HG02623 (cell line): ENCODE measurements at regions not wholly inside any gene's neighbourhood (a gene's known extent, or its start where the extent isn't known, plus 50 kb on each side); places are given as distances from the start of the nearest gene placed in this dataset.

Experiments
- ATAC-seq: cut with Tn5 transposase; IDR thresholded peaks from one replicate; pipeline ENCODE4 v1.9.1; 2021; ENCODE audit warnings: moderate library complexity; ENCODE audit not compliant: unreplicated experiment

- no peak for ATAC-seq
Observed at GRCh38 chr22:48972979-48973693, 854.5 kb downstream of the BRD1 start.

GRCh38 chr22:48968201-48968959, 859.3 kb downstream of the BRD1 start:
- no peak for ATAC-seq

DNA sequence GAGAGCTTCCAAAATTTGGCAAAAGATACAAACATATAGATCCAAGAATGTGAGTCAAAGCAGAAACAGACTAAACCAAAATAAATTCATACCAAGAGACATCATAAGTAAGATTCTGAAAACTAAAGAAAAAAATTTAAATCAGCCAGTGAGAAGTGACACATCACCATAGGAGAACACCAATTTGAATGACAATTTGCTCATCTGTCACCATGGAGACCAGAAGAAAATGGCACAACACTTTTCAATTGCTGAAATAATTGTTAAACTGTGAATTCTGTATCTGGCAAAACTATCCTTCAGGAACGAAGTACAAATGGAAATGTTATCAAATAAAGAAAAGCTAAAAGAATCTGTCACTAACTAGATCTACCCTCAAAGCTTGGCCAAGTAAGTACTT, 864.3 kb downstream of the BRD1 start:
- ATAC-seq, result no peak

DNA sequence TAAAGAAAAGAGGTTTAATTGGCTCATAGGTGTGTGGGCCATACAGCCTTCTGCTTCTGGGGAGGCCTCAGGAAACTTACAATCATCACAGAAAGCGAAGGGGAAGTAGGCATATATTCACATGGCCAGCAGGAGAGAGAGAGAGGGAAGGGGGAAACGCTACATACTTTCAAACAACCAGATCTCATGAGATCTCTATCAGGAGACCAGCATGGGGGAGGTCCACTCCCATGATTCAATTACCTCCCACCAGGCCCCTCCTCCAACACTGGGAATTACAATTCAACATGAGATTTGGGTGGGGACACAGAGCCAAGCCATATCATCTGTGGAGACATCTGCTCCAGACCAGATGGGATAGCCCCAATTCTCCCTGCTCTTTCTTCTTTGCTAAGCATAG, 866.0 kb downstream of the BRD1 start:
- no peak for ATAC-seq

GRCh38 chr22:48960980-48961660, 866.6 kb downstream of the BRD1 start:
- no peak for ATAC-seq

DNA sequence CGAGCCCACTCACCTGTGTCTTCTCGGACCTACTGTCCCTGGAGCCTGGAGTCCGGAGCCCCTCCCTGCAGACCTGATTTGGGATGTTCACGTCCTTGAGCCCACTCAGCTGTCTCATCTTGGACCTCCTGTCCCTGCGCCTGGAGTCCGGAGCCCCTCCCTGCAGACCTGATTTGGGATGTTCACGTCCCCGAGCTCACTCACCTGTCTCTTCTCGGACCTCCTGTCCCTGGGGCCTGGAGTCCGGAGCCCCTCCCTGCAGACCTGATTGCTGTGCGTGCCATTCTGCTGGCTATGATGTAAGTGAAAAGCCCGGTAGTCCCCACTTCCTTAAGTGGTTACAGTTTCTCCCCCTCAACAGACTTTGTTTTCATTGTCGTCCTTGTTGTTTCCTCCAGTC, 867.1 kb downstream of the BRD1 start:
- no peak for ATAC-seq

GRCh38 chr22:48959496-48959895, 868.2 kb downstream of the BRD1 start:
- no peak for ATAC-seq

GRCh38 chr22:48957987-48958321, 869.7 kb downstream of the BRD1 start:
- no peak for ATAC-seq

- no peak for ATAC-seq
Observed at GRCh38 chr22:48957311-48957986, 870.2 kb downstream of the BRD1 start.

DNA sequence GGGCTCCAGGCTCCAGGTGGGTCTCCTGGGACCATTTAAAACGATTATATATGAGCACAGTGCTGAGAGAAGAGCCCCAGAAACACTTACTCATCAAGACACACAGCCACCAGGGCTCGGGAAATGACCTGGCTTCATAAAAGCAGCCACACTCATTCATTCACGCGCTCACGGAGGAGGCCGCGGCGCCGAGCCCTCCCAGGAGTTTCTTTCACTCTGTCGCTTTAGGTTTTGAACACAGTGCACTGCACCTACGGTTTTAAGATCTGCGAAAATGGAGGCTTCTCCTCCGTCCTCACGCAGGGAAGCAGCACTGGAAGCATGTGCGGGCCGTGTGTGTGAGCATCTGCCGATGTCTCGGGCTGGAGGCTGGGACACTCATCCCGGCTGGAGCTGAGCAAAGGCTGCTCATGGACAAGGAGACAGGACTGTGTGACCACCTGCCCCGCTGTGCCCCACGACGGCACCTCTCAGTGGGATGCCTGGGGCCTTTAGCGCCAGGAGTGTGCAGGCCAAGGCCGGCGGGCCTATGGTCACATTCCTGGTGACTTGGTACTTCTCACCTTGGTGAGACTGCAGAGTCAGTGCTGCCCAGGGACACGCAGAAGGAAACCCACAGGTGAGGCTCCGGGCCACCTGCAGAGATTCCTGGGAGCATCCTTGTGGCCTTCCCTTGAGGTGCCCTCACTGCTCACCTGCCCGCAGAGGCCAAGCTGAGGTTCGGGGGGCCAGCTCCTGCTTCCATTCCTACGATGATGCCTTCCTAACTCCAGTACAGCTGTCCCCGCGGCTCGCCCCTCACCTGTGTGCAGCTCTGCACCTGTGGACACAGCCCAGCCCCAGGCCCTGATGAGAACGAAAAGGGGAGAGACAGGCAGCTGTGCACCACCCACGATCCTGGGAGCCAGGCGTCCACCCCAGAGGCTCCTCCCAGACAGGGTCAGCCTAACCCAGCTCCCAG, 872.0 kb downstream of the BRD1 start:
- no peak for ATAC-seq

DNA sequence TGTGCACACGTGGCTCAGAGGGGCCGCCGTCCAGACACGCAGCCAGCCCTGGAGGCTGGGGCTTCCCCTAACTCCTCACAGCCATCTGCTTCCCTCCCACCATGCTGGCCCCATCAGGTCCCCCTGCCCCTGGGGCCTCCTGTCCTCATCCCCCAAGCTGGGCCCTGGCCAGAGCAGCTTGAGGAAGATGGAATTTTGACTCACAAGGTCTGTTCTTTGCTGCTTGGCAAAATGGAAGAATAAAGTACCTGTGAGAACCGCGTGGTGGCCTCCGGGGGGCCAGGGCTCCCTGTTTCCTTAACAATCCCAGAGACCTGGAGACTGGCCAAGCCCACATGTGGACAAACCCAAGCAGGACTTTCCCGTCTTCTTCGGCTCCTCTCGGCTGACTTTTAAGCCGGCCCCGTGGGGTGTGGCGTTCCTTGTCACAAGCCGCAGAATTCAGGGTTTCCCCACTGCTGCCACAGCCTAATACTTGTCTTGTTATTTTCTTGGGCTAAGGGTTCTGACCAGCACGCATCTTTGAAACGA, 872.8 kb downstream of the BRD1 start:
- ATAC-seq, result no peak

DNA sequence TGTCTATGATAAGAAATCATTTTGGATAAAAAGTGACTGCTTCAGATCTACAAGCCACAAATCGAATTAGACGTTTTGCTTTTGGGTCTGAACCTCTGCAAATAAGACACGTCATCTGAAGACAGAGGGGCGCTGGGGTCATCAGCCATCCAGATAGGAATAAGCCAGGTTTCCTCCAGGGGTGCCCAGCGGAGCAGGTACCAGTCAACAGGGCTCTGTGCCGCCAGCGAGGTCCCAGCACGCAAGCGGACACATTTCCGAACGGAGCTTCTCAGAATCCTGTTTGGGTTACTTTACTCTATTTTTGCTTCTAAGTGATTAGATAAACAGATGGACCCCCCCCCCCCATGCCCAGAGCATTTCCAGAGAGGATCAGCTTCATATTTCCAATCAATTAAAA, 873.8 kb downstream of the BRD1 start:
- ATAC-seq, result no peak

DNA sequence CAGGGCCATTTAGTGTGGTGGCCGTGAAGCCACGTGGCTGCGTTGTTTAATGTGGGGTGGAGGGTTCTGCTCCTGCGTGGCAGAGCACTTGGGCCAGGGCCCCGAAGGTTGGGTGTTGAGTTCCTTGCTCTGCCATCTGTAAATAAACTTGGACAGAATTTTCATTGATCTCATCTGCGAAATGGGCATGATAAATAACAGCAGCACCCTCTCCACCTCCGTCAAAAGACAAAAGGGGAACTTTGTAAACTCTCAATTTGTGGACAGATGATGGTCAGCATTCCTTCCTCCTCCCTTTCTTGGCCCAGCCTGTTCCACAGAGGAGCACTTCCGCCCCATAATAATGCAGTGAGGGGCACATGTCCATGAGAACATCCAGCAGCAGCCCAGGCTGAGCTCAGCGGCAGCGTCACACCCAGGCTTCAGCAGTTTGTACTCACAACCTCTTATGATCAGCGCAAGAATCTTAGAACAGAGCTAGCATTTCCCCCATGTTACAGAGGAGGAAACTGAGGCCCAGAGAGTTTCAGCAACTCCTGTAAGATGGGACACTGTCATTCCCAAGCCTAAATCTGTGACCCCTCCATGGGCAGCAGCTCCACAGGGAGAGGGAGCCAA, 874.5 kb downstream of the BRD1 start:
- no peak for ATAC-seq

DNA sequence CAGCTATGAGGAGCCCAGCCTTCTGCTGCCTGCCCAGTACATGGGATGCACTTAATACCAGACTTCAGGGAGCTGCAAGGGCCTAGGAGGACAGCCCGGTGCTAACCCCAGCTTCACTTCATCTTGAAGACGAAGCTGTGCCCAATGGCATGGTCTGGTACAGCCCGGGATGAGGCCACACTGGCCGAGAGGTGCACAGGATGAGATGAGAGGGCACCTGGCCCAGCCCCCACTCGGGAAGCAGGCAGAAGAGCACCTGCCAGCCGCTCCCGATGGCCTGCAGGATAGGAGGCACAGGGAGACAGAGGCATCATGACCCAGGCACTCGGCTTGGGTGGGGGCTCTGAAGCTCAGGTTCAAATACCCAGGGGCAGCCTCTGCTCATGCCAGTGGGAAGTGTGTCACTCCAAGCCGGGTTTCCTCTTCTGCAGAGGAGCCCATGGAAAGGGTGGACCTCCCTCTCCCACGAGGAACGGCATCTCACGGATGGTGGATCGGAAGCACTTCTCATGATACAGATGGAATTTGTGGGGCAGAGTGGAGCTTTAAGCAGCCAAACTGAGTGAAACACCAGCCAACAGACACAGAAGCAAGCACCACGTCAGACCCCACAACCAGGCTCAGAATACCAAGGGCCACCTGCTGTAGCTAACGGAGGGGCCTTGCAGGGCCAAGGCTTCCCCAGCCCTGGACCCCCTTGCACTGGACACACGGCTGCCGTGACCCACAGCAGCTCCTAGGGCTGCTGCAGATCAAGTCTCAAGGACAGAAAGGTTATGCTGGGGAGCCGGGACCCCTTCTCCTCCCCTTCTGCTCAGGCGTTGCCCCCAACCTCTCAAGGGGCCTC, 875.2 kb downstream of the BRD1 start:
- ATAC-seq, result no peak

DNA sequence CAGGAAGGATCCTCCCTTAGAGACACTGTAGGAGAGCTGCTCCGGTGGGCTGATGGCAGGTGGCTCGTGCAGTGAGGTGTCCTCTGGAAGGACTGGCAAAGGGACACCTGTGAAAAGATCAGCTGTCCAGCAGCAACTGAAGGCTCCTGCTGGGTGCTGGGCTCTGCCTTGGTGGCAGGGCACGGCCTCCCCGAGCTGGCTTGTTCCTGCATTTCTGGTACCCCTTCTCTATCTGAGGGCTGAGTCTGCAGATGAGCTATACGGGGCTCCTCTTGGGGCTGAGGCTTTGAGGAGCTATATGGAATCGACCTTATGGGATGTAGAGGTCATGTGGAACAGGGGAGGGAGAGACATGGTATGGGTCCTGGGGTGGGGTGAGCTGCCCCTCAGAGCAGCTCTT, 875.8 kb downstream of the BRD1 start:
- ATAC-seq, result no peak

GRCh38 chr22:48950151-48950915, 877.3 kb downstream of the BRD1 start:
- ATAC-seq, result no peak

- ATAC-seq, result no peak
Observed at GRCh38 chr22:48949375-48950149, 878.1 kb downstream of the BRD1 start.
